Transverse colon (tissue), 3 donors: ENCODE measurements at regions not wholly inside any gene's neighbourhood (a gene's known extent, or its start where the extent isn't known, plus 50 kb on each side); places are given as distances from the start of the nearest gene placed in this dataset.

Experiments
- POLR2A ChIP-seq: fragments of 450-650 bp; IDR thresholded peaks from one replicate; pipeline ENCODE4 v1.6.1; 2016; ENCODE audit warnings: antibody characterized with exemption, mild to moderate bottlenecking, moderate library complexity
- TF ChIP-seq, protein P1 (sequence below), 5 experiments: fragments of 200-600 bp in 3 of 5; fragments of 450-650 bp in 2 of 5; sonication (generic) in 3 of 5; IDR thresholded peaks; 1 replicate in 2 of 5; 2 replicates in 3 of 5; pipeline ENCODE4 v1.5.1; 2016 to 2017; ENCODE audit warnings: antibody characterized with exemption in 5 of 5, inconsistent platforms in 3 of 5, mild to moderate bottlenecking in 2 of 5, moderate library complexity in 1 of 5

- TF ChIP-seq, protein P1, sequence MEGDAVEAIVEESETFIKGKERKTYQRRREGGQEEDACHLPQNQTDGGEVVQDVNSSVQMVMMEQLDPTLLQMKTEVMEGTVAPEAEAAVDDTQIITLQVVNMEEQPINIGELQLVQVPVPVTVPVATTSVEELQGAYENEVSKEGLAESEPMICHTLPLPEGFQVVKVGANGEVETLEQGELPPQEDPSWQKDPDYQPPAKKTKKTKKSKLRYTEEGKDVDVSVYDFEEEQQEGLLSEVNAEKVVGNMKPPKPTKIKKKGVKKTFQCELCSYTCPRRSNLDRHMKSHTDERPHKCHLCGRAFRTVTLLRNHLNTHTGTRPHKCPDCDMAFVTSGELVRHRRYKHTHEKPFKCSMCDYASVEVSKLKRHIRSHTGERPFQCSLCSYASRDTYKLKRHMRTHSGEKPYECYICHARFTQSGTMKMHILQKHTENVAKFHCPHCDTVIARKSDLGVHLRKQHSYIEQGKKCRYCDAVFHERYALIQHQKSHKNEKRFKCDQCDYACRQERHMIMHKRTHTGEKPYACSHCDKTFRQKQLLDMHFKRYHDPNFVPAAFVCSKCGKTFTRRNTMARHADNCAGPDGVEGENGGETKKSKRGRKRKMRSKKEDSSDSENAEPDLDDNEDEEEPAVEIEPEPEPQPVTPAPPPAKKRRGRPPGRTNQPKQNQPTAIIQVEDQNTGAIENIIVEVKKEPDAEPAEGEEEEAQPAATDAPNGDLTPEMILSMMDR (IDR thresholded peaks at IDR 0.05), result no peak
- TF ChIP-seq POLR2A, result no peak
Observed at GRCh38 chr11:122524898-122525297, 130.6 kb upstream of the UBASH3B start.
